ENCODE measurements at regions not wholly inside any gene's neighbourhood (a gene's known extent, or its start where the extent isn't known, plus 50 kb on each side); places are given as distances from the start of the nearest gene placed in this dataset.

DNA sequence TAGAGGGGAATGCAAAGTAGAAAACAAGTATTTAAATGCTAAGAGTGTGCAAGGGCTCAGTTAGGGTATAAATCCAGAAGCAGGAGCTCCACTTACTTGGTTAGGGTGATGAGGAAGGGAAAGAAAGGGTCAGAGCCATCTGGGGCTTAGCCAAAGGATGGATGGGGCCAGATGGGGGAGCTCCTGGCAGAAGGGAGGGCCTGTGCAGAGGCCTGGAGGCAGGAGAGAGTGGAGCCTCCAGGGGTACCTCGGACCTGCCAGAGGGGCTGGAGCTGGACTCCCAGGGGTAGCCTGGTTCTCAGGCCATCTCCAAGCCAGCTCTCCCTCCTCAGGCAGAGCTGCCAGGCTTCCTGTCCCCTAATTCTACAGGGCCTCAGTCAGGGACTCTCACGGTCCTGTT, 506.3 kb downstream of the SHQ1 start:
- CTCF ChIA-PET = no interaction called here
- DNase-seq (ENCODE audit: low spot score) = no peak
- TF ChIP-seq, protein P1, sequence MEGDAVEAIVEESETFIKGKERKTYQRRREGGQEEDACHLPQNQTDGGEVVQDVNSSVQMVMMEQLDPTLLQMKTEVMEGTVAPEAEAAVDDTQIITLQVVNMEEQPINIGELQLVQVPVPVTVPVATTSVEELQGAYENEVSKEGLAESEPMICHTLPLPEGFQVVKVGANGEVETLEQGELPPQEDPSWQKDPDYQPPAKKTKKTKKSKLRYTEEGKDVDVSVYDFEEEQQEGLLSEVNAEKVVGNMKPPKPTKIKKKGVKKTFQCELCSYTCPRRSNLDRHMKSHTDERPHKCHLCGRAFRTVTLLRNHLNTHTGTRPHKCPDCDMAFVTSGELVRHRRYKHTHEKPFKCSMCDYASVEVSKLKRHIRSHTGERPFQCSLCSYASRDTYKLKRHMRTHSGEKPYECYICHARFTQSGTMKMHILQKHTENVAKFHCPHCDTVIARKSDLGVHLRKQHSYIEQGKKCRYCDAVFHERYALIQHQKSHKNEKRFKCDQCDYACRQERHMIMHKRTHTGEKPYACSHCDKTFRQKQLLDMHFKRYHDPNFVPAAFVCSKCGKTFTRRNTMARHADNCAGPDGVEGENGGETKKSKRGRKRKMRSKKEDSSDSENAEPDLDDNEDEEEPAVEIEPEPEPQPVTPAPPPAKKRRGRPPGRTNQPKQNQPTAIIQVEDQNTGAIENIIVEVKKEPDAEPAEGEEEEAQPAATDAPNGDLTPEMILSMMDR (conservative IDR thresholded peaks at IDR 0.05; ENCODE audit: low read depth) = no peak
- H3K27ac ChIP-seq = peak overlapping the region; percentile 91
- POLR2A ChIA-PET (ENCODE audit: low non-redundant PET) = no interaction called here

- DNase-seq (ENCODE audit: low spot score) = no peak
- TF ChIP-seq, protein P1 (conservative IDR thresholded peaks at IDR 0.05; ENCODE audit: low read depth) = no peak
- H3K27ac ChIP-seq = peak overlapping the region; percentile 91
- CTCF ChIA-PET = no interaction called here
- POLR2A ChIA-PET (ENCODE audit: low non-redundant PET) = no interaction called here
Observed at GRCh38 chr3:72341380-72341770, 506.9 kb downstream of the SHQ1 start.

DNA sequence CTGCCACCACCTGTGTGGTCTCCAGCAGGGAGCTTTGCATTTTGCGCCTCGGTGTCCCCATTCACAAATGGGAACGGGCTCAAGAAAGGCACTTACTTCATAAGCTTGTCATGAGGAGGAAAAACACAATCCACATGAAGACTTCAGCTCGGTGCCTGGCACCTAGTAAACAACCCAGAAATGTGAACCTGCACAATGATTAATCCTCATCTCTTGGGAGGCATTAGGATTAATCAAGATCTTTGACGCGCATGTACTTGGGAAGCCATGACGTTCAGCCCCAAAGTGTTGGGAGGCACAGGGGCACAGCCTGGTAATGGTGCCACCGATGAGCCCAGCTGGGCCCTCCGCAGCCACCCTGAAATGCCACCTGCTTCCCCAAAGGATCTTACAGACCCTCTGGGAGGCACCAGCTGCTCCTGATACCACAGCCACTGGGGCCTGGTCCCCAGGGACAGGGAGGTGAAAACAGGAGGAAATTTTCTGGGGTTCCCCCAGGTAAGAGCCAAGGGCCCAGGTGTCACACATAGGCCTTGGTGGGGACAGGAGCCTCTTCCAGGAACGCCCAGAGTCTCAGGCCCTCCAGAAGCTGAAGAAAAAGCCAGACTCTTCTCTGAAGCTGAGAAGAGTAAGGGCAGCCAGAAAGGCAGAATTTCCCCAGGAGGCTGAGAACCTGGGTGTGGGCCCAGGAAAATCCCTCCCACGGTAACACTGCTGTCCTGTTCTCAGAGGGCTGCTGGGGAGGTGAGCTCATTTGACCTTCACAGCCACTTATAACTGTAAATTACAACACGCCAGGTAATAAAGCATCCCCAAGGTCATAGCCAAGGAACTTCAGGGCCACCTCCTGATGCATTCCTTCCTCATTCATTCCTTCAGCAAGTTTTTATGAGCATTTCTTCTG, 507.5 kb downstream of the SHQ1 start:
- ChIA-PET POLR2A (ENCODE audit: low non-redundant PET) (no interaction called here), CTCF (no interaction called here)
- H3K27ac ChIP-seq = peak overlapping the region; percentile 91
- no peak for DNase-seq (ENCODE audit: low spot score)
- TF ChIP-seq, protein P1 (conservative IDR thresholded peaks at IDR 0.05; ENCODE audit: low read depth) = no peak

GRCh38 chr3:72340056-72340455, 508.2 kb downstream of the SHQ1 start:
- H3K27ac ChIP-seq = peak overlapping the region; percentile 91
- DNase-seq (ENCODE audit: low spot score) = no peak
- TF ChIP-seq, protein P1 (conservative IDR thresholded peaks at IDR 0.05; ENCODE audit: low read depth) = no peak
- ChIA-PET CTCF (no interaction called here), POLR2A (ENCODE audit: low non-redundant PET) (no interaction called here)

GRCh38 chr3:72339670-72340030, 508.6 kb downstream of the SHQ1 start:
- TF ChIP-seq, protein P1 (conservative IDR thresholded peaks at IDR 0.05; ENCODE audit: low read depth) = no peak
- CTCF ChIA-PET = no interaction called here
- no peak for DNase-seq (ENCODE audit: low spot score)
- POLR2A ChIA-PET (ENCODE audit: low non-redundant PET) = interaction anchor here (0.7 kb wide), 1 partner anchor 509 kb away, joined by 3 read pairs; the partner anchor contains the start of gene SHQ1
- H3K27ac ChIP-seq = peak overlapping the region; percentile 91

DNA sequence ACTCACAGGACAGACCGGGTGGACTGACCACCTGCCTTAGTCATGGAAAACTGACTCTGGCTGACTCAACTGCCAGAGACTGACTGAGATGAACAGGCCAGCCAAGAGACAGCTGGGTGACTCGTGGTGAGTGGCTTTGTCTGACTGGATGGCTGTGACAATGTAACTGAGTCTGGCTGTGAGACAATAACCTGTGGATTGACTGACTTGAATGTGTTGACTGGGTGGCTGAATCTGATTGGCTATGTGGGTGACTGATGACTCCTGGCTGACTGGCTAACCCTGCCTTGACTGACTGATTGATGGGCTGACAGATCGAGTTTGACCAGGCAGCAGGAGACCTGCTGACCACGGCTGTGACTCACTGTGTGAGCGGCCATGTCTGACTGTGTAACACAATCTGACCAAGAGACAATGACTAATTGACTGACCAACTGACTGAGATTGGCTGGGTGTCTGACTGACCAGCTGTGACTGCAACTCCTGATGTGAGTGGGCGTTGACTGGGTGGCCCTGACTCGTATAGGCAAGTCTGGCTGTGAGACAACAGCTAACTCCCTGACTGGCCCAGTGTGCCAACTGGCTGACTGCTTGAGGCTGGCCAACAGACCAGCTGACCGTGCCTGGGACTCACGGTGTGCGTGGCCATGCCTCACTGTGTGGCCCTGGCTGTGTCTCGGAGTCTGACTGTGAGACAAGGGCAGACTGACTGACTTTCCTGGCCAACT, 509.1 kb downstream of the SHQ1 start:
- H3K27ac ChIP-seq = peak overlapping the region; percentile 91
- DNase-seq (ENCODE audit: low spot score) = peak; percentile 83
- TF ChIP-seq, protein P1 (conservative IDR thresholded peaks at IDR 0.05; ENCODE audit: low read depth) = no peak
- ChIA-PET CTCF (no interaction called here), POLR2A (ENCODE audit: low non-redundant PET) (interaction anchor here (0.7 kb wide), 1 partner anchor 509 kb away, joined by 3 read pairs; the partner anchor contains the start of gene SHQ1)
